Stimulated activated naive B cell treated with anti-CD40 and anti-IgM and Interleukin-4, amounts not matched to agents 10 μg/mL and 1 μg/mL and 100 μg/mL, for 72 hours (primary cell): ENCODE measurements at regions not wholly inside any gene's neighbourhood (a gene's known extent, or its start where the extent isn't known, plus 50 kb on each side); places are given as distances from the start of the nearest gene placed in this dataset.

Source experiments
- ATAC-seq, 2 donors: fragments of 150-1000 bp; cut with Tn5 transposase; replicated peaks; 2 replicates each; pipeline ENCODE4 v1.10.0; 2021; ENCODE audit warnings: moderate library complexity in 1 of 2
- DNase-seq: peaks from one replicate; pipeline ENCODE4 v3.0.0; 2021
- H3K27ac Mint-ChIP-seq: one replicate; pipeline ENCODE4 v1.8.0; 2022; ENCODE audit warnings: mild to moderate bottlenecking, mixed read lengths
- H3K27me3 Mint-ChIP-seq, 2 donors: one replicate each; pipeline ENCODE4 v1.8.0; 2022; ENCODE audit warnings: mixed read lengths in 2 of 2
- H3K36me3 Mint-ChIP-seq, 2 donors: one replicate each; pipeline ENCODE4 v1.8.0; 2022; ENCODE audit warnings: mixed read lengths in 2 of 2, mild to moderate bottlenecking in 1 of 2
- H3K4me1 Mint-ChIP-seq, 2 donors: one replicate each; pipeline ENCODE4 v1.8.0; 2022; ENCODE audit warnings: mixed read lengths in 2 of 2, mild to moderate bottlenecking in 1 of 2
- H3K4me3 Mint-ChIP-seq, 2 donors: one replicate each; pipeline ENCODE4 v1.8.0; 2022; ENCODE audit warnings: mild to moderate bottlenecking in 2 of 2, mixed read lengths in 2 of 2, moderate library complexity in 1 of 2
- H3K9me3 Mint-ChIP-seq, 2 donors: one replicate each; pipeline ENCODE4 v1.8.0; 2022; ENCODE audit warnings: mixed read lengths in 2 of 2, mild to moderate bottlenecking in 1 of 2

- H3K4me1 Mint-ChIP-seq = peaks cover 0 to 12% of the 10 kb centered on the region in 2 donors
- no peaks in the 10 kb centered on the region for H3K36me3 Mint-ChIP-seq
- H3K4me3 Mint-ChIP-seq = no peak overlapping the region
- no peak overlapping the region for H3K27ac Mint-ChIP-seq
- no peak for DNase-seq
- no peak for ATAC-seq
- peaks cover 0 to 2% of the 10 kb centered on the region in 2 donors for H3K9me3 Mint-ChIP-seq
- H3K27me3 Mint-ChIP-seq = peaks cover 20 to 33% of the 10 kb centered on the region in 2 donors
Measured at GRCh38 chr11:33471541-33471940, 214.4 kb downstream of the HIPK3 start.

GRCh38 chr11:33467966-33468365 is 210.8 kb downstream of the HIPK3 start:
- DNase-seq (no peak), ATAC-seq (no peak)
- Mint-ChIP-seq H3K4me1 (no peaks in the 10 kb centered on the region), H3K36me3 (no peaks in the 10 kb centered on the region), H3K9me3 (peaks cover 0 to 4% of the 10 kb centered on the region in 2 donors), H3K27ac (no peak overlapping the region), H3K4me3 (no peak overlapping the region), H3K27me3 (peaks cover 26 to 27% of the 10 kb centered on the region in 2 donors)

- DNase-seq (no peak), ATAC-seq (no peak)
- H3K27ac Mint-ChIP-seq = no peak overlapping the region
- H3K9me3 Mint-ChIP-seq = peaks cover 0 to 1% of the 10 kb centered on the region in 2 donors
- H3K4me3 Mint-ChIP-seq = no peak overlapping the region
- peaks cover 14 to 19% of the 10 kb centered on the region in 2 donors for H3K27me3 Mint-ChIP-seq
- H3K4me1 Mint-ChIP-seq = no peaks in the 10 kb centered on the region
- H3K36me3 Mint-ChIP-seq = no peaks in the 10 kb centered on the region
Measured at GRCh38 chr11:33463059-33463458, 205.9 kb downstream of the HIPK3 start.

- Mint-ChIP-seq H3K36me3 (no peaks in the 10 kb centered on the region), H3K9me3 (peaks cover 0 to 1% of the 10 kb centered on the region in 2 donors), H3K27ac (no peak overlapping the region), H3K27me3 (peaks cover 14 to 25% of the 10 kb centered on the region in 2 donors), H3K4me1 (no peaks in the 10 kb centered on the region), H3K4me3 (no peak overlapping the region)
- no peak for DNase-seq
- no peak for ATAC-seq
Measured at GRCh38 chr11:33461369-33462125, 204.4 kb downstream of the HIPK3 start.

- DNase-seq (no peak), ATAC-seq (no peak)
- no peak overlapping the region for H3K27ac Mint-ChIP-seq
- no peak overlapping the region for H3K4me3 Mint-ChIP-seq
- H3K36me3 Mint-ChIP-seq = no peaks in the 10 kb centered on the region
- H3K4me1 Mint-ChIP-seq = no peaks in the 10 kb centered on the region
- peaks cover 12 to 17% of the 10 kb centered on the region in 2 donors for H3K27me3 Mint-ChIP-seq
- H3K9me3 Mint-ChIP-seq = no peaks in the 10 kb centered on the region
Measured at GRCh38 chr11:33457948-33458347, 200.8 kb downstream of the HIPK3 start.

GRCh38 chr11:33455867-33456463 is 198.8 kb downstream of the HIPK3 start:
- no peaks in the 10 kb centered on the region for H3K36me3 Mint-ChIP-seq
- H3K4me1 Mint-ChIP-seq = no peaks in the 10 kb centered on the region
- no peak for ATAC-seq
- H3K27me3 Mint-ChIP-seq = peaks cover 18 to 22% of the 10 kb centered on the region in 2 donors
- H3K9me3 Mint-ChIP-seq = no peaks in the 10 kb centered on the region
- H3K4me3 Mint-ChIP-seq = no peak overlapping the region
- H3K27ac Mint-ChIP-seq = no peak overlapping the region
- no peak for DNase-seq

- peaks cover 20 to 25% of the 10 kb centered on the region in 2 donors for H3K27me3 Mint-ChIP-seq
- H3K27ac Mint-ChIP-seq = no peak overlapping the region
- DNase-seq = no peak
- no peaks in the 10 kb centered on the region for H3K4me1 Mint-ChIP-seq
- no peaks in the 10 kb centered on the region for H3K36me3 Mint-ChIP-seq
- no peak for ATAC-seq
- H3K4me3 Mint-ChIP-seq = no peak overlapping the region
- no peaks in the 10 kb centered on the region for H3K9me3 Mint-ChIP-seq
Measured at GRCh38 chr11:33454264-33454663, 197.1 kb downstream of the HIPK3 start.

GRCh38 chr11:33452836-33453624 is 195.8 kb downstream of the HIPK3 start:
- Mint-ChIP-seq H3K27me3 (peaks cover 20 to 23% of the 10 kb centered on the region in 2 donors), H3K4me1 (no peaks in the 10 kb centered on the region), H3K4me3 (no peak overlapping the region), H3K36me3 (no peaks in the 10 kb centered on the region), H3K27ac (no peak overlapping the region), H3K9me3 (no peaks in the 10 kb centered on the region)
- ATAC-seq (no peak), DNase-seq (no peak)

GRCh38 chr11:33451364-33451763 is 194.2 kb downstream of the HIPK3 start:
- no peak overlapping the region for H3K4me3 Mint-ChIP-seq
- DNase-seq (no peak), ATAC-seq (no peak)
- H3K9me3 Mint-ChIP-seq = no peaks in the 10 kb centered on the region
- H3K4me1 Mint-ChIP-seq = no peaks in the 10 kb centered on the region
- no peaks in the 10 kb centered on the region for H3K36me3 Mint-ChIP-seq
- no peak overlapping the region for H3K27ac Mint-ChIP-seq
- H3K27me3 Mint-ChIP-seq = peaks cover 23 to 28% of the 10 kb centered on the region in 2 donors

- no peaks in the 10 kb centered on the region for H3K9me3 Mint-ChIP-seq
- H3K27ac Mint-ChIP-seq = no peak overlapping the region
- H3K4me3 Mint-ChIP-seq = no peak overlapping the region
- DNase-seq (no peak), ATAC-seq (no peak)
- peaks cover 26 to 30% of the 10 kb centered on the region in 2 donors for H3K27me3 Mint-ChIP-seq
- no peaks in the 10 kb centered on the region for H3K4me1 Mint-ChIP-seq
- H3K36me3 Mint-ChIP-seq = no peaks in the 10 kb centered on the region
Measured at GRCh38 chr11:33449798-33450197, 192.6 kb downstream of the HIPK3 start.

GRCh38 chr11:33448461-33449130 is 191.4 kb downstream of the HIPK3 start:
- ATAC-seq = no peak

GRCh38 chr11:33445761-33446161 is 188.6 kb downstream of the HIPK3 start:
- Mint-ChIP-seq H3K36me3 (no peaks in the 10 kb centered on the region), H3K9me3 (peaks cover 1 to 4% of the 10 kb centered on the region in 2 donors), H3K4me3 (no peak overlapping the region), H3K27me3 (peaks cover 21 to 26% of the 10 kb centered on the region in 2 donors), H3K27ac (no peak overlapping the region), H3K4me1 (no peaks in the 10 kb centered on the region)
- ATAC-seq (no peak), DNase-seq (no peak)

More at GRCh38 chr11:33448461-33449130, 191.4 kb downstream of the HIPK3 start:
- Mint-ChIP-seq H3K27ac (no peak overlapping the region), H3K36me3 (no peaks in the 10 kb centered on the region), H3K27me3 (peaks cover 27 to 39% of the 10 kb centered on the region in 2 donors), H3K9me3 (no peaks in the 10 kb centered on the region), H3K4me3 (no peak overlapping the region), H3K4me1 (no peaks in the 10 kb centered on the region)
- DNase-seq = no peak

- Mint-ChIP-seq H3K27me3 (peaks cover 19 to 23% of the 10 kb centered on the region in 2 donors), H3K4me1 (no peaks in the 10 kb centered on the region), H3K4me3 (no peak overlapping the region), H3K9me3 (peaks cover 1 to 4% of the 10 kb centered on the region in 2 donors), H3K27ac (no peak overlapping the region), H3K36me3 (no peaks in the 10 kb centered on the region)
- no peak for ATAC-seq
- DNase-seq = no peak
Measured at GRCh38 chr11:33444835-33445594, 187.8 kb downstream of the HIPK3 start.
